Stimulated activated CD4-positive, alpha-beta T cell treated with anti-CD3 and anti-CD28 coated beads, Interleukin-4, amount 100 ng/mL, for 48 hours (primary cell): ENCODE measurements at regions not wholly inside any gene's neighbourhood (a gene's known extent, or its start where the extent isn't known, plus 50 kb on each side); places are given as distances from the start of the nearest gene placed in this dataset.

ENCODE experiments used
- DNase-seq, 2 donors: peaks; one replicate each; pipeline ENCODE4 v3.0.0-alpha.2; 2020; ENCODE audit warnings: low read depth in 2 of 2

DNA sequence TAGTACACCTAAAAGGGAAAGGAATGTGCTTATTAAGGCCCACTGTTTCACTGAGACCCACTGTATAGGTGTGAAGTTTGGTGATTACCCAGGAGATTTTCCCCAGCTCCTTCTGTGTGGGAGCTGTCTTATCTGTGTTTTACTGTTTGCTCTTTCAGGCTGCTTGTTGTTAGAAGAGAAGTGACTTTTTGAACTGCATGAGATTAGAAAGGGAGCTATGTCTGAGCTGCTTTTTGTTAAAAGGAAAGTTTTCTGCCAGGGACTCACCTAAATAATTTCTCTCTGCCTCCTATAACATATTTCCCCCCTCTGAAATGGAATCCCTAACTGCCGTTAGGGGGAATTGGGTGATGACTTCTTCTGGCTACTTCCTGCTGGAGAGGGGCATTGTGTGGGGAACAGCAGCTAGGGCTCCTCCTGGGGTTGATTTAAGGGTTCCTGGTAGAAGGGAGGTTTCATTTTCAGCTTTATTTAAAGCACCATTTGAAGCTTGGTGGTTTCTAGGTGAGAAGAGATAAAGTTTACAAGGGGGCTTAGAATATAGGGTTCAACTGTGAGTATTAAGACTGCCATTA lies 77.1 kb upstream of the ATP11B start:
- no peak for DNase-seq

DNA sequence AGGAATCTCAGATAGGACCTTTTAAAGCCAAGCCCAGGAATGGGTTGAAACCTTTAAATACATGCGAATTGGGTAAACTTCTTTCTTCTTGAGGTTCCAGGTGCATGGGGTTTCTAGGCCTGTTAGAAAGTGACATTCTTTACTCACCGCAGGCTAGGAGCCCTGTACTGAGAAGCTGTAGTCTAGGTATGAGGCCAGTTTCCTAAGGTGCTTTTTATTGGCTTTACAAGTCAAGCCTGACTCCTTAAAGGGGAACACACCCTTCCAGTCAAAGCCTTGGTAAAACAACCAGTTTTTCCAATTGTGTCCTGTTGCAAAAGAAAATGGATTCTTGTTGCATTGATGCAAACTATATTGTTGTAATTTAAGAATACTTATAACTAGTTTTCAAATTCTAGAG lies 76.1 kb upstream of the ATP11B start:
- DNase-seq, result no peak

DNA sequence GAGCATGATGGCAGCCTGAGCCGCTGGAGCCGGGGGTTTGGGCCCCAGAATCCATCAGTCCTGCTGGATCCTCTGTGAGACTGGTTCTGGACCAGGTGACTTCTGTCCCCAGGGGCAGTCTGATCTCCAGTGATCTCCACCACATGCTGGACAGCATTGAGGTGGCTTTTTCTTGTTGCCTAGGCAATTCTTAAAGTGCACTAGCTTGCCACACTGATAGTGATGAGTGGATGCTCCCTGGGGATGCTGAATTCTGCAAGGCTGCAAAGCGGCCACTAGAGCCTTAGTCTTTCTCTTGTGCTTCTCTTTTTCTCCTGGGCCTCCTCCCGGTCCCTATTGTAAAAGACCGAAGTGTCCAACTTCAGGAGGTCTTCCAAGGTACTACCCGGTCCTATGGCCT lies 70.4 kb upstream of the ATP11B start:
- no peak for DNase-seq

DNA sequence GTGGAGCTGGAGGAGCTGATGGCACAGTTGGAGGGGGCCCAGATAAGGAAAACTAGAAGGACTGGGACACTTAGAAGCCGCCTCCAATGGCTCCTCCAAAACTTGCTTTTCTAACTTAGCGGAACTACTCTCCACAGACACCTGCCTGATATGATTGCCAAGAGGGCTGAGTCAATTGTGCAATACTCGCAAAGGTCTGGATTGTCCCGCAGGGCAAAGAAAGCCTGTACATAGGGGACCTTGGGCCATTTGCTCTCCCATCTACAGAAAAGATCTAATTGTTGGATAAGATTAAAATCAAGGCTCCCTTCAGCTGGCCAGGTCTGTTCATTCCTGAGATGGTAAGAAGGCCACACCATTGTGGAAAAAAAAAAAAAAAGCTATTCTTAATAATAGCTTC lies 69.7 kb upstream of the ATP11B start:
- no peak for DNase-seq

DNA sequence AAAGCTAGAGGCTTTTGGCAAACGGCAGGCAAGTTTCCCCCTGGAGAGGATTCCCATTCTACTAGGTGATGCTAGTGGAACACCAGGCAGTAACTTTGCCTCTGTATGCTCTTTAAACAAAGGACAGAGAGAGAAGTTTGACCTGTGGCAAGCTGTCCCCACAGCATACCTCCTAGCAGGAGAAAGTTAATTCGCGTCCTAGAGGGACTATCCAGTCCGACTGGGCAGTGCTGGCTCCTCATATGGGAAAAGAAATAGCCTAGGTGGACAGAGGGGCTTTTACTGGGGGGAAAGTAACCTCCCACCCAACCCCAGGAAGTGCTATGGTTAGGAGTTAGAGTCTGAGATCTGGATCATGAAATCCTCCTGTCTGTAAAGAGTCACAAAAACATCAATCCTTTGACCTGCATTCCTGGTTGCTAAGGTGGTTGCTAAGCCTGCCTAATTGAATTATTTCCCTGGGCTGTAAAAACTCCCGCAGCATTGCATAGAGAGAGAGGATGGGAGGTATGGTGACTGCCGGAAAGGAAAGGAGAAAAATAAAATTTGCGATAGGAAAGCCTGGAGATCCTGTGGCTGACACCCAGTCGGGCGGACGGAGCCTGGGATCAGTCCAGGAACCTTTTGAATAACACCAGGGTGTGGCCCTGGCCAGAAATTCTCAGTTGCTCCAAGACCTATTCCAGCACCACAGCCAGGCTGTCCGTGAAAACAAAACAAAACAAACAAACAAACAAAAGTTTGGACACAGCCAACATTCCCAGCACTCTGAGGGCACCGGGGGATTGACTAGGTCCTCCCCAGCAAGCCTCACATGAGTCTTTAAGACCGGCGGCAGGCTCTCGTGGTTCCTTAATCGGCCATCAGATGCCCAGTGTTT lies 67.7 kb upstream of the ATP11B start:
- no peak for DNase-seq

DNA sequence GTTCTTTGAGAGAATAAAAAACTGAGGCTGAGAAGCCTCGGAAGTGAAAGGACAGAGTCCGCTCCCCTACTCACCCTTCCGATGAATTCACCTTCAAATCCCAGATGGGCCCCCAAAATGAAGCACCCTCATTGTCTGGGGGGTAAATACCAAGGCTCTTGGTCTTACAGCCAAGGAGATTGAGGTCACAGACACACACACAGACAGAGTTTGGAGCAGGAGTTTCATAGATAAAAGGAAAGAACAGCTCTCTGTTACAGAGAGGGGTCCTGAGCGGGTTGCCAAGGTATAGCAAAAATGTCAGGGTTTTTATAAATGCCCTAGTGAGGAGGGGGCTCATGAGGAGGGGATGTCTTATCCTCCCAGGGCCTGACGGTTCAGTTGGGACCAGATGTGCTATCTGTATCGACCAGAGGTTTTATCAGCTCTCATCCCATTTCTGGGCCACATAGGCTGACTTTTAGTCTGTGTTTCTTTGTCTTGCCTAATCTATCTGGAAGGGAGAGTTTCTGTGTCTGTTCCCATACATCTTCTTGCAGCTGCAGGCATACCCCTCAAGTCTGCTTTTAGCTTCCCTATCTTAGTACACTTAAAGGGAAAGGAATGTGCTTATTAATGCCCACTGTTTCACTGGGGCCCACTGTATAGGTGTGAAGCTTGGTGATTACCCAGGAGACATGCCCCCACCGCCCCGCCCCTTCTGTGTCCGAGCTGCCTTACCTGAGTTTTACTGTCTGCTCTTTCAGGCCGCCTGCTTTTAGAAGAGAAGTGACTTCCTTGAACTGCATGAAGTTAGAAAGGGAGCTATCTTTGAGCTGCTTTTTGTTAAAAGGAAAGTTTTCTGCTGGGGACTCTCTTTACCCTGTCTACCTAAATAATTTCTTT lies 66.8 kb upstream of the ATP11B start:
- DNase-seq, result no peak

DNA sequence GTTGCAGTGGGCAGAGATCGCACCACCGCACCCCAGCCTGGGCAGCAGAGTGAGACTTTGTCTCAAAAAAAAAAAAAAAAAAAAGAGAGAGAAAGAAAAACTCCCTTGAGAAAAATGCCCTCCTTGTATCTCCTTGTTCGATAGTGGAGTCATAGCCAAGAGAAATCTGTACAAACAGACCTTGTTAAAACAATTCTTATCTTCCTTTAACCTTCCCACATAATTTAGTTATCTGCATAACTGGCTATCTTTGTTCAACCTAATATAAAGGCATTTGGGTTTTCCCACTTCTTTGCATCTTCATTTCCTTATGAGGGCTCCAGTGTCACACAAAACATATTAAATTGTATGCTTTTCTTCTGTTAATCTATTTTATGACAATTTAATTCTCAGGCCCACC lies 65.1 kb upstream of the ATP11B start:
- no peak for DNase-seq

DNA sequence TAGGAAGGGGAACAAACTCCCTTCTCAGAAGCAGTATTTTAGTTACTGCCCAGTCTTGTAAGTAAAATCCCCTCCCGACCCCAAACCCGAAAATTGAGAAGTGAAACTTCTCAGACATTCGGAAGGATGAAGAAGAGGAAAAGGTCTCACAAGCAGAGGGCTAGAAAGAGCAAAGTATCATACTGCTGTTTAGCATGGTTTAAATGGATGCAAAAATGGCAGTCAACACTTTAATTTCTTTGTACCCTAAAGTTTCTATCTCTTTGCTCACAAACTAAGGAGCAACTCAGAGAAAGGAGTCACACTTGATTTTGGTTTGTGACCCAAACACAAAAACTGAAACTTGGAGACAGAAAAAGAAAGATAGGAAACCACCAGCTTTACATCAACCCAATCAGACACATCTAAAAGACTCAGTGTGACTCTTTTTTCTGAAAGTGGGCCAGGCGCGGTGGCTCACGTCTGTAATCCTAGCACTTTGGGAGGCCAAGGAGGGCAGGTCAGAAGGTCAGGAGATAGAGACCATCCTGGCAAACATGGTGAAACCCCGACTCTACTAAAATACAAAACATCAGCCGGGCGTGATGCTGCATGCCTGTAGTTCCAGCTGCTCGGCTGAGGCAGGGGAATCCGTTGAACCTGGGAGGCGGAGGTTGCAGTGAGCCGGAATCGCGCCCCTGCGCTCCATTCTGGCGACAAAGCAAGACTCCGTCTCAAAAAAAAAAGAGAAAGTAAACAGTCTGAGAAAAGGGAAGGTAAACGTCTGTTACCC lies 63.2 kb upstream of the ATP11B start:
- no peak for DNase-seq

DNA sequence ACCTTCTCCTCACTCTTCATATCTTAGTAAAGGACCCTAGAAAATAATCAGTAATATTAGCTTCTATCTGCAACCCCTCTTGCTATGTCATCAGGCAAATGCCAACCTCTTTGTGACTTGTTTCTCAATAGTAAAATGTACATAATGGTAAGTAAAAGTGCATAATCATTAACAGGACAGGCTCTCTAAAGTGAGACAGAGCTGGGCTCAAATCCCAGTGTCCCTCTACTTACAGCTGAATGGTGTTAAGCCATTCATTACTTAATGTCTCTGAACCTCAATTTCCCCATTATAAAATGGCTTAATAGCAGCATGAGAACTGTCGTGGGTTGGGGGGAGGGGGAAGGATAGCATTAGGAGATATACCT lies 62.6 kb upstream of the ATP11B start:
- DNase-seq, result no peak

DNA sequence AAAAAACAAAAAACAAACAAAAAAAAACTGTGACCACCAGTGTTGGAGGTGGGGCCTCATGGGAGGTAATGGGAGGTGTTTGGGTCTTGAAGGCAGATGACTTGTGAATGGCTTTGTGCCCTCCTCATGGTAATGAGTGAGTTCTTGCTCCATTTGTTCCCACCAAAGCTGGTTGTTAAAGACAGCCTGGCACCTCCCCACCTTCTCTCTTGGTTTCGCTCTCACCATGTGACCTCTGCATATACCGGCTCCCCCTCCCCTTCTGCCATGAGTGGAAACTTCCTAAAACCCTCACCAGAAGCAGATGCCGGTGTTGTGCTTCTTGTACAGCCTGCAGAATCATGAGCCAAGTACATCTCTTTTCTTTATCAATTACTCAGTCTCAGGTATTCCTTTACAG lies 61.5 kb upstream of the ATP11B start:
- DNase-seq, result no peak

DNA sequence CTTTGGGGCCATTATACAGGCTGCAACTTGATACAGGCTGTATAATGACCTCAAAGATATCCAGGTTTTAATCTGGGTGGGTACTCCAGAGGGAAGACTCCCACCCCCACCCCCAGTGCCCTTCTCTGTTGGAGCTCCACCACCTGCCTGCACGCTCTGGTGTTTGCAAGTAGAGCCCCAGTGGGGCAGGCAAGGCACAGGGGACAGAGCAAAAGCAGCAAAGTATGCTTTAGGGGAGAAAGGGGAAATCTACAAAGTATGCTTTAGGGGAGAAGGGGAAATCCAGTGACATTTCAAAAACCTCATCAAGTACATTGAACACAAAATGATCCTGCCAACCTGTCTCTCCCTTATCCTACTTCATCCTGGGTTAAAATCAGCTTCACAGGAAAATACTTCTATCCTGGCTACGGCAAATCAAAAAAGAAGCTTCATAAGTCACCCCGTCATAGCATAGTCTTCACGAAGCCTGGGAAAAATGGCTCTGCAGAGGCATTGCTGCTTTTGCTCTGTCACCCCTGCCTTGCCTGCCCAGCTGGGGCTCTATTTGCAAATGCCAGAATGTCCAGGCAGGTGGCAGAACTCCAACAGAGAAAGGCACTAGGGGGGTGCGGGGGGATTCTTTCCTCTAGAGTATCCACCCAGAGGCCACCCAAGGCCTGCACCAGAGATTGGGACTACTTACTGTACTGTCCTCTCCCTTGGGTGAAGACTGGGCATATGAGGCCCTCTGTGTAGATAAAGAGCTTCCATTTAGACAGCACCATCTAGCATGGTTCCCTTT lies 60.9 kb upstream of the ATP11B start:
- DNase-seq, result no peak

DNA sequence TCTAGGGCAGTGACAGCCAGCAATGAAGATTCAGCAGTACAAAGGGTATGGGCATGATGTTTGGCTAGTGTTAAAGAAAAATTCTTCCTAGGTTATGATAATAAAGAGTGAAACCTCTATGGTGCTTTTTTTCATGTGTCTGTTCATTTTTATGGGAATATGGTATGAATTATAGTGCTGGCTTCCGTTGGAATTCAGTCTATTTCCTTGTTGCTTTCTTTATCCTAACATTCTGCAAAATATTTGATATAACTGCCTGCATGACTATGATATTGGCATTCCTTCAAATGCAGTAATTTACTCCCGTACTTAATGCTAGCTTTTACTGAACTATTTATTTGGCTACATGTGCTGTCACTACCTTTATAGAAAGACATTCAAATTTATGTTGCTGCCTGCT lies 57.6 kb upstream of the ATP11B start:
- DNase-seq, result no peak

DNA sequence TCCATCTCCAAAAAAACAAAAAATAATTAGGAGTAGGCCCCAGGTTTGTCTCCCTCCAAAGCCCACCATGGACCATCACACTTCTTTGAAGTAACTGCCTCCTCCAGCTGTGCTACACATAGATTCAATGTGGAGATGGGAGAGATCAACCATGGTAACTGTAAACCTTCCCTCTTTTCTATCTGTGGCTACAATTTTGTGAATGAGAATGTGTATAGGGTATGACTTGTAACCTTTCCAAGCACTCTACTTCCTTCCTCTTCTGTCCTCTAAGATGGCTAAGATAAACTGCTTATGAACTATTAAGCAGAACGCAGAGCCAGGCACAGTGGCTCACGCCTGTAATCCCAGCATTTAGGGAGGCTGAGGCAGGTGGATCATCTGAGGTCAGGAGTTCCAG lies 55.5 kb upstream of the ATP11B start:
- DNase-seq, result no peak

DNA sequence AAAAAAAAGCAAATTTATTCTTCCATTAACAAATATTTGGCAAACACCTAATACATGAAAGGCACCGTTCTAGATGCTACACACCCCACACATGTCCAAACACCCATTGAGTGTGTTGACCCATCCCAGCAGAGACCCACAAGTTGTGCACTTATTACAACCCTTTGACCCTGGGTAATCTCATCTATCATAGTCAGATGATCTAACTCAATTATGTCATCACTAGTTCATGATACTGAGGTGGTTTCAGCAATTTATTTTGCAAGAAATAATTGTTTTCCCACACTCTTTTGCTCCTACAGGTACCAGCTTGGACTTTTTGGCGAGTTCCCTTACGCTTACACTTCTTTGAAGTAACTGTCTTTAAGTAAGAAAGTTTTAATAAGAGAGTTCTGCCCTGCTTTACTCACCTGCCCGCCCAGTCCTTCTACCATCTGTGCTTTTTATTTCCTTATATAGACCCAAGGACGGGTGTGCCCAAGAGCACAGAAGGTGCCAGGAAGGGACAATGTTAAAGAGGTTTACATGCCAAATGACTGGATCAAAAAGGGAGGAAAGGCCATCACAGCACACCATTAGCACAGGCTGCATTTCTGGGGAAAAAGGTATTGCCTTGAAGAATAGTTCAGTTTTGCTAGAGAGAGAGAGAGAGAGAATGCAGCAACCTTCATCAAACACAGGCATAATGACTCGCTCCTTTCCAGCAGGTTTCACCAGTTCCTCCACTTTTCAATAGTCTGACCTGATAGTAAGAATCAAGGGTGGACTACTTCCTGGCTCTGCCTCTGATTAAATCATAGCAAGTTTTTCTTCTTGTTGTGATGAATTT lies 54.5 kb upstream of the ATP11B start:
- DNase-seq, result no peak

DNA sequence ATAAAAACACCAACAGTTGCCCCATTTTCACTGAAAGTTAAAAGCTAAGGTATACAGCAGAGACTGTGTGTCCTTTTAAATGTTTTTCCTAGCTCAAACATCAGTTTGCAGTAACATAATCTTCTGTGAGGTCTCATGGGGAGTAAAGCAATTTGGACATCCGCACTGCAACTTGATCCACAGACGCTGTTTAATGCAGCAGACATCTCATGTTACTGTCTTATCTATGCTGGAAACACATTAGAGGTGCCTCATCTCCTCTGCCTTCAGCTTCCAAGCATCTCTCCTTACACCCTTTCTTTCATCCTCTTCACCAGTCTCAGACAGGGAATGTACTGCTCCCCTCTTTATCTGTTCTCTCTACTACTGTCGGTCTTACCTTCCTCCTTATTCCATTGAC lies 53.7 kb upstream of the ATP11B start:
- DNase-seq, result no peak

DNA sequence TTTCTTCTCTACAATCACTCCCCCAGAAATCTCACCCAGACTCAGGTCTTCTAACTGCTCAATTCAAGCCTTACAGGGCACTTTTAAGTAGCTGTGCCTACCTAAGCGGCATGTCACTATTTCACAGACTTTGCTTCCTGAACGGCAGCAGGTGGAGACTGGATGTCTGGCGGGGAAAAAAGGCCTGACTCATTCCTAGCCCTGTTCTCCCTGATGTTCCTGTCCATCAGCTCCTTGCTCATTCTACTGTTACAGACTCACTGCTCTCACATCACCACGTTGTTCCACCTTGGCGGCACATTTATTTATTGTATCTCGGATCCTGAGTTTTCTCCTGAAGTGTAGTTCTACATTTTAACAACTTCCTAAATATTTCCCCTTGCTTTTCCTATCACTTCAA lies 52.6 kb upstream of the ATP11B start:
- no peak for DNase-seq

DNA sequence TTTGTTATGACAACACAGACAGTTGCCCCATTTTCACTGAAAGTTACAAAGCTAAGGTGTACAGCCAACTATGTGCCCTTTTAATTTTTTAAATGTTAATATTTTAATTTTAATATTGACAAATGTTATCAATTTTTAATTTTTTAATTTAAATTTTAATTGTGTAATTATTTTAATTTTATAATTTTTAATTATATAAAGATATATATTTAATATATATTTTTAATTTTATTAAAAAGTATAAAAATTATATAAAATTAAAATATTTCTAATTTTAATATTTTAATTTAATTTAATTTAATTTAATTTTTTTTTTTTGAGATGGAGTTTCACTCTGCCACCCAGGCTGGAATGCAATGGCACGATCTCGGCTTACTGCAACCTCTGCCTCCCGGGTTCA lies 52.1 kb upstream of the ATP11B start:
- DNase-seq, result no peak
